DMS 273 treated with DMSO at 0.1 percent for 48 hours (cell line): ENCODE measurements at regions not wholly inside any gene's neighbourhood (a gene's known extent, or its start where the extent isn't known, plus 50 kb on each side); places are given as distances from the start of the nearest gene placed in this dataset.

Experiments
- DNase-seq: peaks from one replicate; lab custom pipeline; 2025; lab: John Stamatoyannopoulos, UW

DNA sequence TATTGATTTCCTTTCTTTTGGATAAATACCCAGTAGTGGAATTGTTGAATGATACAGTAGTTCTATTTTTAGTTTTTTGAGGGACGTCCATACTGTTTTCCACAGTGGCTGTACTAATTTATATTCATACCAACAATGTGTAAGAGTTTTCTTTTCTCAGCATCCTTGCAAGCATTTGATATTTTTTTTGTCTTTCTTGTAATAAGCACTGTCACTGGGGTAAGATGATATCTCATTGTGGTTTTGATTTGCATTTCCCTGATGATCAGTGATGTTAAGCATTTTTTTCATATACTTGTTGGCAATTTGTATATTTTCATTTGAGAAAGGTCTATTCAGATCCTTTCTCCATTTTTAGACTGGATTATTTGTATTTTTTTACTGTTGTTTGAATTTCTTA lies 308.7 kb downstream of the PTEN start:
- DNase-seq, result no peak

DNA sequence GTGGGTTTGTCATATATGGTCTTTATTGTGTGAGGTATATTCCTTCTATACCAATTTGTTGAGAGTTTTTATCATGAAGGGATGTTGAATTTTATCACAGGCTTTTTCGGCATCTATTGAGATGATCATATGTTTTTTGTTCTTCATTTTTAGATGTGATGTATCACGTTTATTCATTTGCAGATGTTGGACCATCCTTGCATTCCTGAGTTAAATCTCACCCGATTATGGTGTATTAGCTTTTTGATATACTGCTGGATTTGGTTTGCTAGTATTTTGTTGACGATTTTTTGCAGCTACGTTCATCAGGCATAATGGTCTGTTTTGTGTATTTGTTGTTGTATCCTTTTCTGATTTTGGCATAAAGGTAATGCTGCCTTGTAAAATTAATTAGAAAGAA lies 311.0 kb downstream of the PTEN start:
- no peak for DNase-seq

DNA sequence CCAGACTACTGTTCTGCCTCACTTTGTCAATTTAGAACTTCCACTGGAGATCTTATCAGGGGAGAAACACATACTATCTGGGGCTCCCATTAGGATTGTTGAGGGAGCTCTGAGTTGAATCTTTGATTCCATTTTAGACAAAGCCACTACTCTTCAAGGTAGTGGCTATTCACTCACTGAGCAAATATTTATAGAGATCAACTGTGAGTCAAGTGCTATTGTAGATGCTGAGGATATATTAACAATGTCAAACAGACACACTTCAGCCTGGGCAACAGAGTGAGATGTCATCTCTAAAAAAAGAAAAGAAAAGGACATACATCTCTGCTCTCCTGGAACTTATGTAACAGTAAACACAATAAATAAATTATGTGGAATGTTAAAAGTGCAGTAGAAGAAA lies 315.3 kb downstream of the PTEN start:
- no peak for DNase-seq

DNA sequence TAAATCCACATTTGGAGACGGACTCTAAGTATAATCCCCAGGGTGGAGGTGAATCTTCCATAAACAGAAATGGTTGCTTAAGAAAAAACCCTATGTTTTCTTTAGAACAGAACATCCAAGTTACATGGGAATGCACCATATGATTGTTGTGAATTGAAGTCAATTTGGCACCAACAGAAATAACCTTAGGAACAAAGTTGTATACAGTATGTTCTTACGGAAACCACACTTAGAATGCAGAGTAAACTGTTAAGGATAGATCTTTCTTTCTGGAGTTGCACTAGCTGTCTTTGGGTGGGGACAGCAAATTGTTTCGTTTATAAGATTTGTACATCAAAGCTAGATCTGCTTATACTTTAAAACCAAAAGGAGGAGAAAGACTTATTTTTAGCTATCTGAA lies 316.4 kb downstream of the PTEN start:
- no peak for DNase-seq

DNA sequence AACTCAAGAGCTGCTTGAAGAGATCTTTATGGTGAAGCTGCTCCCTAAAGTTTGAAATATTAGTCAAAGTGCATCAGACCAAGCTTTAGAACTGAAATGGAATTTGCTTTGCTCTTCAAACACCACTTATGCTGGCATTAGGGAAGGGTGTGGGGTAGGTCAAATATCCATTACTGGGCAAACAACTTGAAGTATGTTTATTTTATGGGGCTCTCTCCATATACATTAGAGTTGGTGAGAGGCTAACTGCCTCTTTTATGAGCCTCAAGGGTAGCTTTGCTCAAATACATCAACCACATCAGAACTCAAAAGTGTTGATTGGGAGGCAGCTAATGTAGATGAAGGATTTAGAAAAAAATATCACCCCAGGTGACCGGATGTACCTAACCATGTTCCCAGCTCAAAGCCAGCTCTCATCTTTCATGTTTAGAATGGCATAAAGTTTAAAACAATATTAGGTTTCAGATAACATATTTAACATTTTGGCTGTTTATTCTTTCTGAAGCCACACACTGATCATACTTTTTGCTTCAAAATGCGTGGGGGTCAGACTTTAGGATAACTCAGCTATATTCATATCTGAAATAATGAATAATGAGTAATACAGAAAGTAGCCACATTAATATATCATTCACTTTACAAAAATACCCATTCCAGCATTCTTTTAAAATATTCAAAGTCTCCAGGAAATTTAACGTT lies 318.6 kb downstream of the PTEN start:
- DNase-seq, result no peak

DNA sequence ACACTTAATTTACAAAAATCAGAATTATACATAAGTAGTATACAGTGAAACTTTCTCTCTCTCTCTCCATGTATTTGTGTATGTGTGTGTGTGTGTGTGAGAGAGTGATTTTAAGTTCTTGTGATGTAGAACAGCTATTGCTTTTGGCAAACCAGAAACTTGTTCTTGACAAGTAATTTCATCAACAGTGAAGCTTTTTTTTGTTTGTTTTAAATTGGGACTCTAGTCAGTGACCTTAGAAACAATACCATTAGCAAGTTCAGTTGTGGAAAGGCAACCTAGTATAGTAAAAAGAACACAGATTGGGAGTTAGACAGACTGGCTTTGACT lies 319.1 kb downstream of the PTEN start:
- no peak for DNase-seq

- no peak for DNase-seq
Measured at GRCh38 chr10:88184543-88185297, 321.3 kb downstream of the PTEN start.

DNA sequence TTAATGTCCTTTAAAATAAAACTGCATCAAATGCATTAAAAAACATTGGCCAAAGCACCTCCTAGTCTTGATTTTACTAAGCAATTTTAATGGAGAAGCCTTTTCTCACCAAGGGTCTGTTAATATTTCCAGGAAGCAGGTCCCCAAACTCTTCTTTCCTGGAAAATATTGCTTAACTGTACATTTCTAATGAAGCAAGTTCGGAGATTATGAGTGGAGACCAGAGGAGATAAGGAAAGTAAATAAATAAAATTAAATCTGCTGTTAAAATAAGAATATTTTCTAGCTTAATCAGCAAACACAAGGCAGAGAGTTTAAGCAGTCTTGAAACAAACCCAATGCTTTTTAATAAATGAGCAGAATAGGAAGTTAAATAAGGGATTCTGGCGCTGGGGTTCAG lies 322.4 kb downstream of the PTEN start:
- no peak for DNase-seq

DNA sequence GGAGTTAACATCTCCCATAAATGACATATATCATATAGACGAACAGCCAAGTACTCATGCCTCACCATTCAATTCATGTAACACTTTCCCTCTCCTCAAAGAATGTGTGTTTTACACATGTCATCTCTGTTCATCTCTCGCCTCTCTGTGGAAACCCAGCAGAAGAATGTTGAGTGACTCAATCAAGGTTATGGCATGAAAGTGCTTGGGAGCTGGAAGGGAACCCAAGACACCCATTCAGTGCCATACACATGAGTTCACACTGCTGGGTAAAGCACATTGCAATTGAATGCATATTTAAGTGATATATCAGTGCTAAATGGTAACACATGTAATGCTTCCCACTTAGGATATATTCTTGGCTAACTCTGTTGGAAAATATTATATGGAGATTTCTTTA lies 322.9 kb downstream of the PTEN start:
- DNase-seq, result no peak

DNA sequence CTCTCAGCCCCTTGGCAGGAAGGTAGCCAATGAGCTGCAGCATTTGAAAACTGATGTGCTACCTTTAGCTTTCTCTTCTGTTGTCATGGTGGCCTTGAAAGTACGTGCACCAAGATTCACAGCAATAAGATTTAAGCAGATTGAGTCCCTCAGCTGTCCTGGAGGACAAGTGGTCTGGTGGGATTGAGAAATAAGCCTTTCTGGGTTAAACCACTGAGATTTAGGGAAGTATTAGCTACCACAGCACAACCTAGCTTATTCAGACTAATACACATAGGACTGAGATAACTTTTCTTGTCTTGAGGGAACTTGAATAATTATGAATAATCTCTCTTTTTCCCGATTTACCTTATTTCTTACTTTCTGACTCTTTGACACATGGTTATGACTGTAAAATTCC lies 324.0 kb downstream of the PTEN start:
- DNase-seq, result no peak

DNA sequence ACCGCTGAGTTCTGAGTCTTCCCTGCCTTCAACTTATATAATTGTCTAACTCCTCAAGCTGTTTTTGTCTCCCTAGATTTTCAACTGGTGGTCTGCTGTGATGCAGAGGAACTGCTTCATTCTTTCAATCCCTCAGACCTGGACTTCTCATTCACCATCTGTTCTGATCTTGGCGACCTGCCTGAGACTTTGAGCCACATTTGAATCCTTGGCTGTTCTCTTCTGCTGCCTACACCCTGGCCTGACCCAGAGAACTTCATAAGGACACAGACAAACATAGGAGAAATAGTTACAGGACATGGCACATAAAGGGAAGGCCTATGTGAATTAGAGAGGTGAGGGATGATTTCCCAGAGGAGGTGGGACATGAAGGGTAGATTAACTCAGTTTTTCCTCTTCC lies 326.7 kb downstream of the PTEN start:
- DNase-seq, result peak; percentile 41

DNA sequence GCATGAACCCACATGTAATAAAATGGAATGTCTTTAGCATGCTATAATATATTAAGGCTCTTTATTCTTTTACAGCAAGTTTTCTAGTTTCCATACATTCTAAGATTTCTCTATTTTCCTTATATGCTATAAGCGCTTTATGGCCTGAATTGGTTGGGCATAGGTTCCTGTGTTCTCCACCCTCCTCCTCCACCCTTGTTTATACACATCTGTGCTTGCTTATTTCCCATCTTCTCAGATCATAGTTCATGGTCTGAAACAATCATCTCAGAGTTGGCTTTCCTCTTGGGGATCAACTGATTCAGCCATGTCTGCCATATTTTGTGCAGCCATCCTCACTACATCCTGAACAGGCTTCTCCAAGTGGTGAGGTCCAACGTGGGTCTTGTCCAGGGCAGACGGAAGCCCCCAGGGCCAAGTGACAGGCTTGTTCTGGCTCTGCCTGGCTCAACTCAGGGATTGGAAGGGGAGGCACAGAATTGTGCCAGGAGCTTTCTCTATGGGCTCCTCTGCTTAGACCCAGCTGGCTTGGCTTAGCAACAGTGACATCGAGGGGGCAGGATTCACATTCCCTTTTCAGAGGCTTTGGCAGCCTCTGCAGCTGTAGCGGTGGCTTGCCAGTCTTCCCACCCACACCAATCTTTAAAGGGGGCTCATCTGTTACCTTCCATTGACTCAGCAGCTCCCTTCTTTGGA lies 327.3 kb downstream of the PTEN start:
- no peak for DNase-seq

GRCh38 chr10:88193018-88193417 lies 329.6 kb downstream of the PTEN start:
- DNase-seq, result no peak

- DNase-seq, result no peak
Measured at GRCh38 chr10:88194041-88194887, 330.8 kb downstream of the PTEN start.

DNA sequence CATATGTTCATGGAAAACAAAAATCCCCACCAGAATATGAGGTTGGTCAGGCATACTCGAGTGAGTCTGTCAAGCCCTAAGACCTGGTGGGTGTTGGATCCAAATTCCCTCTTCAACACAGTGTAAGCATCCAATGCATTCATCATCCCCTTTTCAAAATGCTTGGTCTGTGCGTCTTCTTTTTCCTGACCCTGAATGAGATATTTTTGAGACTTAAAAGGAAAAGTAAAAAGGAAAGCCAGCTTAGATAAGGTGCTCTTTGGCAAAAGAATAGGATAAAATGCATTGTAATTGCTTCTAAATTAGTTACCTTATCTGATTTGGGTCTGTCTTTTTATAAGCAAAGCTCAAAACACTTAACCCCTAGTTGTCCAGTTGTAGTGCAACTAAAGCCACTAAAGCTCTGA lies 331.5 kb downstream of the PTEN start:
- no peak for DNase-seq

DNA sequence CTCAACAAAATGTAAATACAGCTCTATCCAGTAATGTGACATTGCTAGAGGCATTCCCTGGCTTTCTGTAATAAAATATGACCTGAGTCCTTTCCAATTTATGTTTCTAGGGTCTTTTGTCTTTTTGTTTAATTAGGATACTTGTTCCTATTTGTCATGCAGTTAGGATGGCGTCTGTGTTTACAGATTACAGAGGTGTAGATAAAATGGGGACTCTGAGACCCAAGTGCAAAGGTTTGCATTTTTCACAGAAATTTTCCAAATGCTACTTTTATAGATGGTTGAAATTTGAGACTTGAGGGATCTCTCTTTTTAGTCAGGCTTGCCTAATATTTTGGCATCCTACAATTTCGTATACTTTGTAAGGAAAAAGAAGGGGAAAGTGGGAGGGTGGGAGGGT lies 332.4 kb downstream of the PTEN start:
- DNase-seq, result no peak

DNA sequence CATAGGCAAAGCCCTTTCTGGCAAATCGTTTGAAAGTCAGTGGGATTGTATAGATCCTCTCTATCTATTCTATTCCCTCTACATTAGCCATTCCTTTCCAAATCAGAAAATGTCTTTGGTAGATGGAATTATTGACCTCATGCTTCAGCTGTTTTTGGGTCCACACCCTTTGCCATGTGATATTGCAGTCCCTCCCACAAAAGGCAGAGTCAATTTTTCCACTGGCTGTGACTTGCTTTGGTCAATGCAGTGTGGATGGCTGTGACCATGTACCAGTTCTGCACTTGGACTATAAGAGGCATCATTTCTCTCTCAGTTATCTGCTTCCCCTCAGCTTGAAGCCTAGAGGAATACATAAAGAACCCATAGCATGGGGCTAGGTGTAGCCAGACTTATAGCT lies 332.9 kb downstream of the PTEN start:
- DNase-seq, result no peak

- no peak for DNase-seq
Measured at GRCh38 chr10:88198023-88198422, 334.6 kb downstream of the PTEN start.

DNA sequence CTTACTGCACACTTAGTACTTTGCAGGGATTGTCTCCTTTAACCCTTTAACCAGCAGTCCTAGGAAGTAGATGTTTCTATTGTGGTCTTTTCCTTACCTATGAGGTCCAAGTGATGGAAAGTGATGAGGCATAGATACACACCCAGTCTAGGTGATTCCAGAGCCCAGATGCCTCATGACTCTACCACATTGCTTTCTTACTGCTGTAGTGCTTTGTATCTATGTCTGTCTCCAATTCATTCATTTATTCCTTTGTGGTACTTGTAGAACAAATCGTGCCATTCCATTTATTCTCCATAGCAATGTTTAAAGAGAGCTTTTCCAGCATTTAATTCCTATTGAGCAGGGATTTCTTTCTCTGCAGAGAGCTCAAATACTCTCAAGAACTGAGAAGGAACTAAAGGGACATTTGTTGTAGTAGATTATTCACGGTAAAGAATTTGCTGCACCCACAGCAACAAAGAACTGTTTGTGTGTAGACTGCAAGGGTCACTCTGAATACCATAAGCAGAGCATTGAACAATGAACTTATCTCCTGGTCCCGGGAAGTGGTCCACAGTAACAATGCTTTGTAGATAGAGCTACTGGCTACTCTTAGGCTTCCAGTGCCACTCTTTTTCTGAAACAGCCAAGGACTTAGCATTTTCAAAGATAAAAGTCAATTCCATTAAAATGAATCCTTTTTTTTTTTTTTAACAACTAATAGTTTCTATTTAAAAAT lies 337.0 kb downstream of the PTEN start:
- DNase-seq, result no peak

DNA sequence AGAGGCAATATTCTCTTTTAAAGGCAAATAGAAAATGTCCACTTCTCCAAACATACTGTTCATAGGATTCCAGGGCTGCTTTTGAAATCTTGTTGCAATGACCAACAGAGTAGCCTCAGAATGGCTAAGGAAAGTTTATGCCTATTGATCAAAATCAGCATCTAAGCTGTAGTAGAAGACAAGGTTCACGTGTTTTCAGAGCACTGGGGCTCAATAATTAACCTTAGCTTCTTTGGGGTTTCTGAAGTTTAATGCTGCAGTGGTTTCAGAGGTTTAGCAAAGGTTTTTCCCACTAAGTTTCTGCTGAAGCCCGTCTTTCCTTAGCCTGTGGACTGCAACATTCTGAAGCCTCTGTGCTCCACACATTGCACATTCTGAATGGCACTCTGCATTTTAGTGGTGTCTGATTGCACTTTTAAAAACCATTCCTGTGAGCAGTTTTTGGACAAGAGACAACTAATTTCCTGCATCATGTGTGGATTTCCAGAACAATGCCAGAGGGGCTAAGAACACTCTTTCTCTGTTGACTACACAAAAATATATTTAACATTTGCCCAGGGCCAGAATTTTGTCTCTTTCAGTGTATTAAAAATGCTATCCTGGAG lies 342.5 kb downstream of the PTEN start:
- no peak for DNase-seq

- DNase-seq, result no peak
Measured at GRCh38 chr10:88207121-88207546, 343.7 kb downstream of the PTEN start.
